GM12878 (cell line): ENCODE measurements at regions not wholly inside any gene's neighbourhood (a gene's known extent, or its start where the extent isn't known, plus 50 kb on each side); places are given as distances from the start of the nearest gene placed in this dataset.

Experiments
- ATF3 ChIP-seq: IDR thresholded peaks from 2 replicates; pipeline ENCODE4 v1.6.1; 2011; ENCODE audit warnings: low read depth, mild to moderate bottlenecking, low read length, moderate library complexity, borderline replicate concordance; ENCODE audit errors: extremely low read depth
- ATF7 ChIP-seq: fragments of 450-650 bp; IDR thresholded peaks from 2 replicates; pipeline ENCODE4 v1.6.1; 2016; ENCODE audit warnings: low read depth, mild to moderate bottlenecking
- CHD2 ChIP-seq: IDR thresholded peaks from 2 replicates; pipeline ENCODE4 v1.6.1; 2011; ENCODE audit warnings: low read depth, low read length, improper control_type of control experiment, borderline replicate concordance
- GABPA ChIP-seq: IDR thresholded peaks from 2 replicates; pipeline ENCODE4 v1.6.1; 2014; ENCODE audit warnings: antibody characterized with exemption, low read depth, mild to moderate bottlenecking, inconsistent platforms
- MTA3 ChIP-seq: IDR thresholded peaks from 2 replicates; pipeline ENCODE4 v1.6.1; 2012; ENCODE audit warnings: low read length, inconsistent platforms, borderline replicate concordance
- NBN ChIP-seq: fragments of 450-650 bp; IDR thresholded peaks from 2 replicates; pipeline ENCODE4 v1.6.1; 2016
- NFXL1 ChIP-seq: fragments of 450-650 bp; IDR thresholded peaks from 2 replicates; pipeline ENCODE4 v1.6.1; 2017; ENCODE audit warnings: antibody characterized with exemption, mild to moderate bottlenecking, borderline replicate concordance
- PAX5 ChIP-seq: IDR thresholded peaks from 2 replicates; pipeline ENCODE4 v1.6.1; 2011; ENCODE audit warnings: low read depth, low read length, borderline replicate concordance
- RCOR1 ChIP-seq: conservative IDR thresholded peaks from 2 replicates; pipeline ENCODE4 v1.6.1; 2012; ENCODE audit warnings: low read depth, low read length, improper control_type of control experiment
- SIX5 ChIP-seq: IDR thresholded peaks from 2 replicates; pipeline ENCODE4 v1.6.1; 2011; ENCODE audit warnings: mild to moderate bottlenecking, low read depth, low read length, moderate library complexity; ENCODE audit not compliant: severe bottlenecking
- SKIL ChIP-seq: fragments of 450-650 bp; IDR thresholded peaks from 2 replicates; pipeline ENCODE4 v1.6.1; 2017; ENCODE audit warnings: mild to moderate bottlenecking, low read depth, inconsistent platforms; ENCODE audit not compliant: poor library complexity, severe bottlenecking
- SP1 ChIP-seq: IDR thresholded peaks from one replicate; pipeline ENCODE4 v1.6.1; 2011; ENCODE audit warnings: low read depth, low read length
- ZBTB33 ChIP-seq: fragments of 450-650 bp; IDR thresholded peaks from 2 replicates; pipeline ENCODE4 v1.6.1; 2017; ENCODE audit warnings: mild to moderate bottlenecking
- TF ChIP-seq, protein P1 (sequence below): fragments of 450-650 bp; IDR thresholded peaks from 2 replicates; pipeline ENCODE4 v1.6.1; 2016; ENCODE audit warnings: mild to moderate bottlenecking, moderate library complexity, borderline replicate concordance
- TF ChIP-seq, protein P2 (sequence below): fragments of 450-650 bp; formaldehyde crosslinking; IDR thresholded peaks from 2 replicates; pipeline ENCODE4 v1.5.0; 2022; ENCODE audit warnings: mild to moderate bottlenecking, missing genetic modification characterization

GRCh38 chr3:181933052-181933618 lies 221.4 kb downstream of the SOX2 start (continued):
- TF ChIP-seq SKIL (no peak), ZBTB33 (no peak), SP1 (no peak), ATF7 (no peak), CHD2 (no peak), PAX5 (no peak), MTA3 (no peak), GABPA (0 out of 2 replicates have a peak, but pooled peaks have one; percentile 22), NBN (no peak), ATF3 (no peak), RCOR1 (no peak), SIX5 (no peak), NFXL1 (no peak)
- TF ChIP-seq, protein P1, sequence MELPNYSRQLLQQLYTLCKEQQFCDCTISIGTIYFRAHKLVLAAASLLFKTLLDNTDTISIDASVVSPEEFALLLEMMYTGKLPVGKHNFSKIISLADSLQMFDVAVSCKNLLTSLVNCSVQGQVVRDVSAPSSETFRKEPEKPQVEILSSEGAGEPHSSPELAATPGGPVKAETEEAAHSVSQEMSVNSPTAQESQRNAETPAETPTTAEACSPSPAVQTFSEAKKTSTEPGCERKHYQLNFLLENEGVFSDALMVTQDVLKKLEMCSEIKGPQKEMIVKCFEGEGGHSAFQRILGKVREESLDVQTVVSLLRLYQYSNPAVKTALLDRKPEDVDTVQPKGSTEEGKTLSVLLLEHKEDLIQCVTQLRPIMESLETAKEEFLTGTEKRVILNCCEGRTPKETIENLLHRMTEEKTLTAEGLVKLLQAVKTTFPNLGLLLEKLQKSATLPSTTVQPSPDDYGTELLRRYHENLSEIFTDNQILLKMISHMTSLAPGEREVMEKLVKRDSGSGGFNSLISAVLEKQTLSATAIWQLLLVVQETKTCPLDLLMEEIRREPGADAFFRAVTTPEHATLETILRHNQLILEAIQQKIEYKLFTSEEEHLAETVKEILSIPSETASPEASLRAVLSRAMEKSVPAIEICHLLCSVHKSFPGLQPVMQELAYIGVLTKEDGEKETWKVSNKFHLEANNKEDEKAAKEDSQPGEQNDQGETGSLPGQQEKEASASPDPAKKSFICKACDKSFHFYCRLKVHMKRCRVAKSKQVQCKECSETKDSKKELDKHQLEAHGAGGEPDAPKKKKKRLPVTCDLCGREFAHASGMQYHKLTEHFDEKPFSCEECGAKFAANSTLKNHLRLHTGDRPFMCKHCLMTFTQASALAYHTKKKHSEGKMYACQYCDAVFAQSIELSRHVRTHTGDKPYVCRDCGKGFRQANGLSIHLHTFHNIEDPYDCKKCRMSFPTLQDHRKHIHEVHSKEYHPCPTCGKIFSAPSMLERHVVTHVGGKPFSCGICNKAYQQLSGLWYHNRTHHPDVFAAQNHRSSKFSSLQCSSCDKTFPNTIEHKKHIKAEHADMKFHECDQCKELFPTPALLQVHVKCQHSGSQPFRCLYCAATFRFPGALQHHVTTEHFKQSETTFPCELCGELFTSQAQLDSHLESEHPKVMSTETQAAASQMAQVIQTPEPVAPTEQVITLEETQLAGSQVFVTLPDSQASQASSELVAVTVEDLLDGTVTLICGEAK: no peak
- TF ChIP-seq, protein P2, sequence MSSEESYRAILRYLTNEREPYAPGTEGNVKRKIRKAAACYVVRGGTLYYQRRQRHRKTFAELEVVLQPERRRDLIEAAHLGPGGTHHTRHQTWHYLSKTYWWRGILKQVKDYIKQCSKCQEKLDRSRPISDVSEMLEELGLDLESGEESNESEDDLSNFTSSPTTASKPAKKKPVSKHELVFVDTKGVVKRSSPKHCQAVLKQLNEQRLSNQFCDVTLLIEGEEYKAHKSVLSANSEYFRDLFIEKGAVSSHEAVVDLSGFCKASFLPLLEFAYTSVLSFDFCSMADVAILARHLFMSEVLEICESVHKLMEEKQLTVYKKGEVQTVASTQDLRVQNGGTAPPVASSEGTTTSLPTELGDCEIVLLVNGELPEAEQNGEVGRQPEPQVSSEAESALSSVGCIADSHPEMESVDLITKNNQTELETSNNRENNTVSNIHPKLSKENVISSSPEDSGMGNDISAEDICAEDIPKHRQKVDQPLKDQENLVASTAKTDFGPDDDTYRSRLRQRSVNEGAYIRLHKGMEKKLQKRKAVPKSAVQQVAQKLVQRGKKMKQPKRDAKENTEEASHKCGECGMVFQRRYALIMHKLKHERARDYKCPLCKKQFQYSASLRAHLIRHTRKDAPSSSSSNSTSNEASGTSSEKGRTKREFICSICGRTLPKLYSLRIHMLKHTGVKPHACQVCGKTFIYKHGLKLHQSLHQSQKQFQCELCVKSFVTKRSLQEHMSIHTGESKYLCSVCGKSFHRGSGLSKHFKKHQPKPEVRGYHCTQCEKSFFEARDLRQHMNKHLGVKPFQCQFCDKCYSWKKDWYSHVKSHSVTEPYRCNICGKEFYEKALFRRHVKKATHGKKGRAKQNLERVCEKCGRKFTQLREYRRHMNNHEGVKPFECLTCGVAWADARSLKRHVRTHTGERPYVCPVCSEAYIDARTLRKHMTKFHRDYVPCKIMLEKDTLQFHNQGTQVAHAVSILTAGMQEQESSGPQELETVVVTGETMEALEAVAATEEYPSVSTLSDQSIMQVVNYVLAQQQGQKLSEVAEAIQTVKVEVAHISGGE (CRISPR knock-in tag): no peak
